ENCODE measurements at regions not wholly inside any gene's neighbourhood (a gene's known extent, or its start where the extent isn't known, plus 50 kb on each side); places are given as distances from the start of the nearest gene placed in this dataset.
A peak's percentile ranks its signal among the peaks of the same experiment; 100 is the strongest.
"Not testable (repeated sequence)": the region's sequence is repeated elsewhere in the genome, so short reads cannot be mapped to it uniquely, and the experiment has no call there.

DNA sequence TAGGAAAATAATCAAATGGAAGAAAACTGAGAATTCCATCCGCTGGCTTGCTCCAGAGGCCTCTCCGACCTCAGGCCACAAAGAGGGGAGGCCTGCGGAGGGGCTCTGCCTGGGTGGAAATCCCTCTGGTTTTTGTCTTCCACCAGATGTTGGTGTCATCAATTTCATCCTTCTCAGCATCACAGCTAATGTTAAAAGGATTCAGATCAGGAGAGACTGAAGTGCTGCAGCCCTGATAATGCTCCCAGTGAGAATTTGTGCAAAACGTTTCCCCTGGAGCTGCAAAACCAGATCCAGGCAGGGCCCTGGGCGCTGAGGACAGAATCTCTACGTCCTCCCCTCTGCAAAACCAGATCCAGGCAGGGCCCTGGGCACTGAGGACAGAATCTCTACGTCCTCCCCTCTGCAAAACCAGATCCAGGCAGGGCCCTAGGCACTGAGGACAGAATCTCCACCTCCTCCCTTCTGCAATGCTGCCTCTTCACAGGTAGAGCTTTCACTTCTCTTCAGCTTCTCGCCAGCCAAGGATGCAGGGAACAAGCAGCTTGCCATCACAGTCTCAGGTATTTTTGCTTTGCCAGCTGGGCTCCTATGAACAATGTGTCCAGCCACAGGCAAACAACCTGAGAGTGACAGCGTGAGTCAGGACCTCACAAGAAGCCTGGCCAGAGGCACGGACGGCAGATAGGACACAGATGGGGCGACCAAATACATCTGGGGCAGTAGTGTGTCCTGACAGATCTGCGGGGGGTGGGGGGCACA, 81.2 kb downstream of the TMEM18 start:
- DNase-seq (ENCODE audit: low spot score): no peak

GRCh38 chr2:595141-595815, 81.9 kb downstream of the TMEM18 start:
- no peak for DNase-seq (ENCODE audit: low spot score)

- no peak for DNase-seq (ENCODE audit: low spot score)
Observed at GRCh38 chr2:594297-594949, 82.8 kb downstream of the TMEM18 start.

GRCh38 chr2:593356-594026, 83.7 kb downstream of the TMEM18 start:
- no peak for DNase-seq (ENCODE audit: low spot score)

DNA sequence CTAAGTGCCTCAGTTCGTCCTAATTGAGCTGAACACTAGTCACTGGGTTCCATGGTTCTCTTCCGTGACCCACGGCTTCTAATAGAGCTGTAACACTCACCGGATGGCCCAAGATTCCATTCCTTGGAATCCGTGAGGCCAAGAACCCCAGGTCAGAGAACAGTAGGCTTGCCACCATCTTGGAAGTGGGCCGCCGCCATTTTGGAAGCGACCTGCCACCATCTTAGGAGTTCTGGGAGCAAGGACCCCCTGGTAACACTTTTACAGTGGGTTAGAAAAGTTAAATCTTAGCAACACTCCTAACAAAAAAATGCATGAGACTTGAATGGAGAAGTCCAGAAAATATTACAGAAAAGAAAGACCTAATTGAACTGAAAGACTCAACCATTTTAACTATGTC, 84.5 kb downstream of the TMEM18 start:
- no peak for DNase-seq (ENCODE audit: low spot score)

GRCh38 chr2:590214-591175, 86.7 kb downstream of the TMEM18 start:
- no peak for DNase-seq (ENCODE audit: low spot score)

GRCh38 chr2:589281-590130, 87.7 kb downstream of the TMEM18 start:
- DNase-seq (ENCODE audit: low spot score): no peak

- DNase-seq (ENCODE audit: low spot score): no peak
Observed at GRCh38 chr2:588074-588645, 89.0 kb downstream of the TMEM18 start.

GRCh38 chr2:587087-587960, 89.9 kb downstream of the TMEM18 start:
- no peak for DNase-seq (ENCODE audit: low spot score)

DNA sequence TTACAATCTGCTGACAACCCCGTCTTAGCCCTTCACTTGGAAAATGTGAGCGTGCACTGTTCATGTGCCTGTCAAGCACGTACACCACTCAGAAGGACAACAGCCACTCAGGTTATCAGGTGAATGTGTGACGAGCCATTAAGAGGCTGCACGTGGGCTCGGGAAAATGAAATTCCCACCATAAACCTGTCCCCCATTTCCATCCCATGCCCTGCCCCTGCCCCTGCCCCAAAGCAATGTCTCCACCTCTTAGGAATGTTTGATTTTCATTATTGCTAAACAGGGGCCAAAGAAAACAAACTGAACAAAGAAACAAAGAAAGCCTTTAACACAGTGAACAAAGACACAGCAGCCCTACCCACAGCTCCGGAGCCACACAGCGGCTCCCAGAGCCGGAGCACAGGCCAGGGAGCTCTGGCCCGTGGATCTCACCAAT, 90.5 kb downstream of the TMEM18 start:
- DNase-seq (ENCODE audit: low spot score): no peak

DNA sequence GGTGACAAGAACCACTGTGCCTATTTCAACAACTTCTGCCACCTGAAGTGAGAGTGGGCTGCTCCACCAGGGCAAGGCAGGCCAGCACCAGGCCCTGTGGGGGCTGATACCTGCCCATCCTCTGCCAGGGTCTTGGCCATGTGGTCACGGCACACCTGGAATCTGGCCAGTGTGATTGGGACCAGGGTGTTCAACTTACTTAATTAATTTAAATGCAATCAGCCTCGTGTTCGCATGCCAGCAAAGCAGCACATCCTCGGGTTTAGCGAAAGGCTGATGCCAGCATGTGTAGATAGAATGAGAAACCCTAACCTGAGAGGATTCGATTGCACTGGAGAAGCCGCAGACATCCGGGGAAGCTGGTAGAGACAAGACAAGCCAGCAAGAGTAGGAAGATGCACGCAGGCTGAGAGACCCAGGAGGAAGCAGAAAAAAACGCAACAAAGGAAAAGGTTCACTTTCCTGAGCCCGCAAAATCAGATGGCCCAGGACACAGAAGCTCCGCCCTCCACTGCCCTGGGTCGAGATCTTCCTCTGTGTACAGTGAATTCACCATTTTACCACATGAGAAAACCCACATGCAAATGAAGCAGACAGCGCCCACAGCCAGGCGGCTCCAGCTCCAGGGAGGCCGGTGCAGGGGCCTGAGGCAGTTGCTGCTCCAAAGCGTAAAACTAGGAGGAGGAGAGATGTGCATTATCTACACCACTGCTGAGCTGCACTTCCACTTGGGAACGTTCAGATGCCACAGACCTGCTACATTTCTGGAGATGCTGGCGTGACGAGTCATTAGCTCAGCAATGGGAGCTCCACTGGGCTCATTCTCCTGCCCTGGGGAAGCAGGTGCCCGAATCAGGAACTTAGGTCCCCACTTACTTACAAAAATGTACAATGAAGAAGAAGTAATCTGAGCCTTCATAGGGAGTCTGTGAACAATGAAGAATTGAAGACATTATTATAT, 92.1 kb downstream of the TMEM18 start:
- peak; percentile 76 for DNase-seq (ENCODE audit: low spot score)

- no peak for DNase-seq (ENCODE audit: low spot score)
Observed at GRCh38 chr2:583666-584065, 93.5 kb downstream of the TMEM18 start.

DNA sequence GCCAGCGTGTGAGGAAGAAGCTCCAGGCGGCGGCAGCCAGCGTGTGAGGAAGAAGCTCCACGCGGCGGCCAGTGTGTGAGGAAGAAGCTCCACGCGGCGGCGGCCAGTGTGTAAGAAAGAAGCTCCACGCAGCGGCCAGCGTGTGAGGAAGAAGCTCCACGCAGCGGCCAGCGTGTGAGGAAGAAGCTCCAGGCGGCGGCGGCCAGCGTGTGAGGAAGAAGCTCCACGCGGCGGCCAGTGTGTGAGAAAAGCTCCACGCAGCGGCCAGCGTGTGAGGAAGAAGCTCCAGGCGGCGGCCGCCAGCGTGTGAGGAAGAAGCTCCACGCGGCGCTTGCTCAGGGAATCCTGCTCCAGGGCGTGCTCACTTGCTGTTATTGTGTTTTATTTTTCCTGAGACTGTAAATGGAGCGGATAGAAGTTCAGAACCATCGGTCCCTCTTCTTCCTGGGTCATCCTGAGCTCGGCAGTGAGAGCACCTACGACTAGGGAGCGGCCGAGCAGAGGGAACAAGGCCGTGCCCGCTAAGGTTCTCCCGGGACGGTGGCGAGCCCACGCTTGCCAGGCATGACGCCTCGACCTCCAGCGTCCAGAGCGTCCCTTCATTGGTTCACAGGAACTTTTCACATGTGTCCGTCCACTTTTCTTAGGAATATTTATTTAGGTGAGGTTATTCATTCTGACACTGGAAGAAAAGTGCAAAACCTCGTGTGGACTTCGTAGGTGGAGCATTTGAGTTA, 94.2 kb downstream of the TMEM18 start:
- no peak for DNase-seq (ENCODE audit: low spot score)

- DNase-seq (ENCODE audit: low spot score): not testable (repeated sequence)
Observed at GRCh38 chr2:582289-582688, 94.9 kb downstream of the TMEM18 start.

GRCh38 chr2:579961-580360, 97.2 kb downstream of the TMEM18 start:
- no peak for DNase-seq (ENCODE audit: low spot score)

DNA sequence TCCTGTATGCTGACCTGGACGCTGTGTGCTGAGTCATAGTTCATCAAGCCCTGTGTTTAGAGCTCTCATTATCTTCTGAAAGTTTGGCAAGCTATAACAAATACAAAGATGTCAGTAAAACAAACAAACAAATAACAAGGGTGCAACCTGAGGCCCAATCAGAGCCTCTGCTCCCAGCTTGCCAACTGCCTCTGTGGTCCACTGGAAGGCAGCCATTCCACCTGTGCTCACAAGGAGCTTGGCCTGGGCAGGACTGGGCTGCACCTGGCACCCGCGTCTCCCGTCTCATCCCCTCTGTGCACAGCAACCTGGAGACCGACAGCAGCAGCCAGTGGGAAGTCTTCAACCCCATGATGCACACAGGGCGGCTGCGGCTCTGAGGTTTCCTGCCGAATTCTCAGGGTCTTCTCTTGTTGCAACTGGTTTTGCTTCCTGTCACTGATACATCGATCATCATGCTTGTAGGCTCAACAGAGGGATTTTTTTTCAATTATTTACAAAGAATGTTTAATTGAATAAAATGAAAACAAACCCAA, 97.8 kb downstream of the TMEM18 start:
- DNase-seq (ENCODE audit: low spot score): no peak
